ENCODE measurements at regions not wholly inside any gene's neighbourhood (a gene's known extent, or its start where the extent isn't known, plus 50 kb on each side); places are given as distances from the start of the nearest gene placed in this dataset.

DNA sequence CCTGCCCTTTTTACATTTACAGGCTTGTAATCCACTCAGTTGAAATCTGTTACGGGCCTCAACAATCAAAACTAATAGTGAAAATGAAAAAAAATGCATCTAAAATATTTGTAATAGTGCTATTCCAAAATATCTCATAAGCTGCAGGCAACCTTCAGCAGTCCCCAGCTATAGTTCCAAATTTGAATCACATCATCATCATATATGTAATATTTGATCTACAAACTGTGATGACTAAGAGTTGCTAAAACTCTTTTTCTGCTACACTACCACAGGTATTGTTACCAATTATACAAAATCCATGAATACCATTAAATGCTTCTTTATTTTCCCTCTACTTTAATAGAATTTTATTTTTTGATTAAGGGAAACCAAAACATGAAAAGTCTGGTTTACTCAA, 121.4 kb upstream of the RFC3 start (continued):
- no peak for TF ChIP-seq ZNF207 (IDR thresholded peaks at IDR 0.05; ENCODE audit: borderline replicate concordance)
- TF ChIP-seq SPI1 (IDR thresholded peaks at IDR 0.05; ENCODE audit: borderline replicate concordance, insufficient read depth, low read depth, low read length), result no peak
- TF ChIP-seq, protein P1, sequence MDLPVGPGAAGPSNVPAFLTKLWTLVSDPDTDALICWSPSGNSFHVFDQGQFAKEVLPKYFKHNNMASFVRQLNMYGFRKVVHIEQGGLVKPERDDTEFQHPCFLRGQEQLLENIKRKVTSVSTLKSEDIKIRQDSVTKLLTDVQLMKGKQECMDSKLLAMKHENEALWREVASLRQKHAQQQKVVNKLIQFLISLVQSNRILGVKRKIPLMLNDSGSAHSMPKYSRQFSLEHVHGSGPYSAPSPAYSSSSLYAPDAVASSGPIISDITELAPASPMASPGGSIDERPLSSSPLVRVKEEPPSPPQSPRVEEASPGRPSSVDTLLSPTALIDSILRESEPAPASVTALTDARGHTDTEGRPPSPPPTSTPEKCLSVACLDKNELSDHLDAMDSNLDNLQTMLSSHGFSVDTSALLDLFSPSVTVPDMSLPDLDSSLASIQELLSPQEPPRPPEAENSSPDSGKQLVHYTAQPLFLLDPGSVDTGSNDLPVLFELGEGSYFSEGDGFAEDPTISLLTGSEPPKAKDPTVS (IDR thresholded peaks at IDR 0.05; ENCODE audit: low read depth, low read length), result no peak
- TF ChIP-seq ASH2L (IDR thresholded peaks at IDR 0.05; ENCODE audit: borderline replicate concordance, low read depth), result no peak
- TF ChIP-seq, protein P2, sequence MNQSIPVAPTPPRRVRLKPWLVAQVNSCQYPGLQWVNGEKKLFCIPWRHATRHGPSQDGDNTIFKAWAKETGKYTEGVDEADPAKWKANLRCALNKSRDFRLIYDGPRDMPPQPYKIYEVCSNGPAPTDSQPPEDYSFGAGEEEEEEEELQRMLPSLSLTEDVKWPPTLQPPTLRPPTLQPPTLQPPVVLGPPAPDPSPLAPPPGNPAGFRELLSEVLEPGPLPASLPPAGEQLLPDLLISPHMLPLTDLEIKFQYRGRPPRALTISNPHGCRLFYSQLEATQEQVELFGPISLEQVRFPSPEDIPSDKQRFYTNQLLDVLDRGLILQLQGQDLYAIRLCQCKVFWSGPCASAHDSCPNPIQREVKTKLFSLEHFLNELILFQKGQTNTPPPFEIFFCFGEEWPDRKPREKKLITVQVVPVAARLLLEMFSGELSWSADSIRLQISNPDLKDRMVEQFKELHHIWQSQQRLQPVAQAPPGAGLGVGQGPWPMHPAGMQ (IDR thresholded peaks at IDR 0.05; ENCODE audit: borderline replicate concordance), result no peak
- TF ChIP-seq, protein P3, sequence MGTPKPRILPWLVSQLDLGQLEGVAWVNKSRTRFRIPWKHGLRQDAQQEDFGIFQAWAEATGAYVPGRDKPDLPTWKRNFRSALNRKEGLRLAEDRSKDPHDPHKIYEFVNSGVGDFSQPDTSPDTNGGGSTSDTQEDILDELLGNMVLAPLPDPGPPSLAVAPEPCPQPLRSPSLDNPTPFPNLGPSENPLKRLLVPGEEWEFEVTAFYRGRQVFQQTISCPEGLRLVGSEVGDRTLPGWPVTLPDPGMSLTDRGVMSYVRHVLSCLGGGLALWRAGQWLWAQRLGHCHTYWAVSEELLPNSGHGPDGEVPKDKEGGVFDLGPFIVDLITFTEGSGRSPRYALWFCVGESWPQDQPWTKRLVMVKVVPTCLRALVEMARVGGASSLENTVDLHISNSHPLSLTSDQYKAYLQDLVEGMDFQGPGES (IDR thresholded peaks at IDR 0.05), result no peak
- no peak for TF ChIP-seq BRCA1 (IDR thresholded peaks at IDR 0.05; ENCODE audit: low read depth, low read length)

DNA sequence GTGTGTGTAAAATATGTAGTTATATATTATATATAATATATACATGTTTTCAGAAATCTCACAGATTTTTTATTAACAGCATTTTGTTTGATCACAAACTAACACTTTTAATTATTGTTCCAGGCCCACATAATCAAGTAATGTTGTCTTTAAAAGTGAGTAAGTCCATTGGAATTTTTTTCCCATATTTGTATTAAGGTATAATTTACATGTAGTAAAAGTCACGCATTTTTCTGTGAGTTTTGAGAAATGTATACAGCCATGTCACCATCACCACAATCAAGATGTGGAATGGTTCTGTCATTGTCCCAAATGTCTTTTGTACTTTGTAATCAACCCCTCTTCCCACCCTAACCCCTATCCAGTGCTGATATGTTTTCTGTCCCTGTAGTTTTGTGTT, 120.0 kb upstream of the RFC3 start:
- ChIA-PET SMC1A (ENCODE audit: uncharacterized antibody, unreplicated experiment) (no interaction called here), RAD21 (ENCODE audit: unreplicated experiment) (no interaction called here), POLR2A (no interaction called here), CTCF (no interaction called here)
- FAIRE-seq (no peak), ATAC-seq (no peak), DNase-seq (ENCODE audit: low read depth, low spot score) (no peak)
- no peaks in the 10 kb centered on the region for H3K36me3 ChIP-seq (ENCODE audit: control insufficient read depth in 2 of 2, insufficient read depth in 2 of 2, low read length in 1 of 2)
- H4K20me1 ChIP-seq (ENCODE audit: control insufficient read depth, insufficient read depth), result no peaks in the 10 kb centered on the region
- no peak overlapping the region for H3K9ac ChIP-seq (ENCODE audit: control insufficient read depth, insufficient read depth, low read length)
- no TSS peak for BruUV-seq (replicated peaks)
- no peak overlapping the region for H2AFZ ChIP-seq (ENCODE audit: control insufficient read depth, low read depth, low read length)
- H3K9me3 ChIP-seq (replicated peaks; ENCODE audit: control insufficient read depth, insufficient read depth, low read length), result no peaks in the 10 kb centered on the region
- H3K4me2 ChIP-seq (ENCODE audit: control insufficient read depth, insufficient read depth), result no peak overlapping the region
- no peak overlapping the region for H3K4me3 ChIP-seq
- H3K79me2 ChIP-seq (ENCODE audit: control insufficient read depth, insufficient read depth, low read length), result no peaks in the 10 kb centered on the region
- 100% methylated on average over 1 of the region's 1 CpG for WGBS (ENCODE audit: insufficient coverage, insufficient replicate concordance, low lambda C conversion rate, missing lambda C conversion rate)
- H3K4me1 ChIP-seq (ENCODE audit: control insufficient read depth, insufficient read depth, low read length), result no peaks in the 10 kb centered on the region
- H3K27ac ChIP-seq (ENCODE audit: control insufficient read depth, insufficient read depth), result no peak overlapping the region
- H3K27me3 ChIP-seq (replicated peaks in 1 of 2; ENCODE audit: control insufficient read depth in 2 of 2, insufficient read depth in 2 of 2, low read length in 1 of 2), result no peaks in the 10 kb centered on the region
- in situ Hi-C loops (cut with MboI), result no loop called here
- intact Hi-C loops (cut with micrococcal nuclease; ENCODE audit: unreplicated experiment), result no loop called here
- TF ChIP-seq ZNF207 (IDR thresholded peaks at IDR 0.05; ENCODE audit: borderline replicate concordance) (no peak), RBBP5 (conservative IDR thresholded peaks at IDR 0.05) (no peak), IKZF2 (IDR thresholded peaks at IDR 0.05) (no peak)
- TF ChIP-seq, protein P4, sequence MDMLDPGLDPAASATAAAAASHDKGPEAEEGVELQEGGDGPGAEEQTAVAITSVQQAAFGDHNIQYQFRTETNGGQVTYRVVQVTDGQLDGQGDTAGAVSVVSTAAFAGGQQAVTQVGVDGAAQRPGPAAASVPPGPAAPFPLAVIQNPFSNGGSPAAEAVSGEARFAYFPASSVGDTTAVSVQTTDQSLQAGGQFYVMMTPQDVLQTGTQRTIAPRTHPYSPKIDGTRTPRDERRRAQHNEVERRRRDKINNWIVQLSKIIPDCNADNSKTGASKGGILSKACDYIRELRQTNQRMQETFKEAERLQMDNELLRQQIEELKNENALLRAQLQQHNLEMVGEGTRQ (IDR thresholded peaks at IDR 0.05; ENCODE audit: borderline replicate concordance, low read depth, low read length), result no peak

All from GM12878 (cell line).